H1 (cell line): ENCODE measurements at regions not wholly inside any gene's neighbourhood (a gene's known extent, or its start where the extent isn't known, plus 50 kb on each side); places are given as distances from the start of the nearest gene placed in this dataset.

ENCODE experiments used
- CTCF ChIA-PET: fragments of 300-600 bp; sonication (Branson Sonifier 250); formaldehyde crosslinking; loops from one replicate; lab custom pipeline; 2021; ENCODE audit not compliant: partially characterized antibody; lab: Charles Lee
- POLR2A ChIA-PET: fragments of 300-600 bp; sonication (Branson Sonifier 250); formaldehyde crosslinking; loops from one replicate; lab custom pipeline; 2021; ENCODE audit warnings: inconsistent platforms; ENCODE audit not compliant: partially characterized antibody; lab: Charles Lee
- DNase-seq, 2 experiments: peaks; one replicate each; pipeline versions ENCODE4 v3.0.0 to v3.0.0-alpha.2; 2010 to 2022; ENCODE audit warnings: low spot score in 2 of 2, low read depth in 1 of 2, mixed read lengths in 1 of 2
- FAIRE-seq: peaks from 2 replicates; lab custom pipeline; 2011; peaks lifted over from hg19 to GRCh38; lab: Jason Lieb, UNC
- H2AFZ ChIP-seq: 2 replicates; pipeline ENCODE4 v1.8.1; 2012; ENCODE audit warnings: low read length, inconsistent platforms
- H2AK5ac ChIP-seq: 2 replicates; pipeline ENCODE4 v1.6.1; 2013; ENCODE audit warnings: low read depth, low read length
- H2BK120ac ChIP-seq: replicated peaks from 2 replicates; pipeline ENCODE3; 2013; ENCODE audit warnings: low read depth, low read length, inconsistent platforms
- H2BK12ac ChIP-seq: 2 replicates; pipeline ENCODE4 v1.6.1; 2013; ENCODE audit warnings: low read depth, low read length
- H2BK15ac ChIP-seq: 2 replicates; pipeline ENCODE4 v1.6.1; 2013; ENCODE audit warnings: low read length
- H2BK20ac ChIP-seq: 2 replicates; pipeline ENCODE4 v1.6.1; 2013; ENCODE audit warnings: low read length
- H2BK5ac ChIP-seq: 2 replicates; pipeline ENCODE4 v1.6.1; 2013; ENCODE audit warnings: low read depth, low read length
- H3K14ac ChIP-seq: 2 replicates; pipeline ENCODE4 v1.6.1; 2013; ENCODE audit warnings: inconsistent platforms; ENCODE audit not compliant: insufficient read length
- H3K18ac ChIP-seq: 2 replicates; pipeline ENCODE4 v1.6.1; 2013; ENCODE audit warnings: low read length; ENCODE audit errors: extremely low read depth
- H3K23ac ChIP-seq: 2 replicates; pipeline ENCODE4 v1.6.1; 2013; ENCODE audit warnings: inconsistent platforms; ENCODE audit not compliant: insufficient read length
- H3K23me2 ChIP-seq: 2 replicates; pipeline ENCODE4 v1.6.1; 2013; ENCODE audit warnings: low read depth, low read length
- H3K27ac ChIP-seq: 2 replicates; pipeline ENCODE4 v1.6.1; 2011; ENCODE audit warnings: low read depth, low read length, inconsistent platforms
- H3K27me3 ChIP-seq, 4 experiments: replicated peaks in 1 of 4; 1 replicate in 1 of 4; 2 replicates in 3 of 4; pipeline versions ENCODE4 v1.6.1 to v1.8.1; 2011 to 2013; ENCODE audit warnings: low read length in 3 of 4, mild to moderate bottlenecking in 3 of 4, inconsistent platforms in 2 of 4, mixed read lengths in 2 of 4, moderate library complexity in 1 of 4; ENCODE audit not compliant: control insufficient read depth in 3 of 4, insufficient read depth in 3 of 4; ENCODE audit errors: extremely low read depth in 1 of 4
- H3K36me3 ChIP-seq, 4 experiments: 2 replicates each; pipeline versions ENCODE4 v1.6.1 to v1.8.1; 2011 to 2013; ENCODE audit warnings: mild to moderate bottlenecking in 4 of 4, low read length in 3 of 4, moderate library complexity in 2 of 4, control low read depth in 1 of 4, inconsistent platforms in 1 of 4; ENCODE audit not compliant: insufficient read depth in 4 of 4, control insufficient read depth in 2 of 4
- H3K4ac ChIP-seq: replicated peaks from 2 replicates; pipeline ENCODE3; 2013; ENCODE audit warnings: low read length, low read depth, mixed read lengths, inconsistent platforms; ENCODE audit not compliant: insufficient read length
- H3K4me1 ChIP-seq, 4 experiments: replicated peaks in 1 of 4; 1 replicate in 1 of 4; 2 replicates in 3 of 4; pipeline versions ENCODE4 v1.6.1 to v1.8.1; 2011 to 2013; ENCODE audit warnings: low read length in 3 of 4, inconsistent platforms in 2 of 4, mixed read lengths in 1 of 4; ENCODE audit not compliant: insufficient read depth in 4 of 4, control insufficient read depth in 3 of 4
- H3K4me2 ChIP-seq, 2 experiments: 2 replicates each; pipeline versions ENCODE4 v1.6.1 to v1.8.1; 2011 to 2013; ENCODE audit warnings: low read depth in 2 of 2, low read length in 2 of 2, control low read depth in 1 of 2, inconsistent platforms in 1 of 2, mild to moderate bottlenecking in 1 of 2; ENCODE audit not compliant: insufficient read depth in 1 of 2
- H3K4me3 ChIP-seq, 4 experiments: fragments of 200-600, 300-600 bp in 1 of 4; sonication (generic), shearing (Covaris generic), sonication (Bioruptor Twin) in 1 of 4; 2 replicates each; pipeline versions ENCODE4 v1.5.1 to v1.8.1; 2011 to 2016; ENCODE audit warnings: low read length in 4 of 4, low read depth in 3 of 4, control low read depth in 2 of 4, inconsistent platforms in 2 of 4, mild to moderate bottlenecking in 2 of 4, mixed read lengths in 1 of 4, moderate library complexity in 1 of 4; ENCODE audit not compliant: insufficient read depth in 2 of 4; ENCODE audit errors: extremely low read depth in 1 of 4
- H3K56ac ChIP-seq: replicated peaks from 2 replicates; pipeline ENCODE3; 2013; ENCODE audit warnings: low read depth, mild to moderate bottlenecking, mixed read lengths, low read length, inconsistent platforms; ENCODE audit not compliant: insufficient read length
- H3K79me1 ChIP-seq: 2 replicates; pipeline ENCODE4 v1.6.1; 2013; ENCODE audit warnings: low read depth, low read length, control low read depth
- H3K79me2 ChIP-seq, 2 experiments: 2 replicates each; pipeline versions ENCODE4 v1.6.1 to v1.8.1; 2012 to 2013; ENCODE audit warnings: low read length in 2 of 2, mild to moderate bottlenecking in 2 of 2, inconsistent platforms in 1 of 2; ENCODE audit not compliant: insufficient read depth in 2 of 2, control insufficient read depth in 1 of 2
- H3K9ac ChIP-seq, 4 experiments: replicated peaks in 1 of 4; 1 replicate in 1 of 4; 2 replicates in 3 of 4; pipeline versions ENCODE4 v1.6.1 to v1.8.1; 2011 to 2013; ENCODE audit warnings: low read depth in 3 of 4, low read length in 3 of 4, control low read depth in 2 of 4, mild to moderate bottlenecking in 2 of 4, moderate library complexity in 2 of 4, inconsistent platforms in 1 of 4; ENCODE audit errors: extremely low read depth in 1 of 4
- H3K9me3 ChIP-seq, 2 experiments: 2 replicates each; pipeline versions ENCODE4 v1.6.1 to v1.8.1; 2012 to 2013; ENCODE audit warnings: mild to moderate bottlenecking in 2 of 2, moderate library complexity in 2 of 2, control low read depth in 1 of 2, inconsistent platforms in 1 of 2, low read depth in 1 of 2, low read length in 1 of 2, mixed read lengths in 1 of 2; ENCODE audit not compliant: insufficient read depth in 2 of 2
- H4K20me1 ChIP-seq, 2 experiments: replicated peaks in 1 of 2; 2 replicates each; pipeline versions ENCODE3 to v1.8.1; 2011 to 2013; ENCODE audit warnings: inconsistent platforms in 2 of 2, low read length in 2 of 2, mild to moderate bottlenecking in 1 of 2; ENCODE audit not compliant: insufficient read depth in 2 of 2, control insufficient read depth in 1 of 2
- H4K5ac ChIP-seq: 2 replicates; pipeline ENCODE4 v1.6.1; 2013; ENCODE audit warnings: low read length, low read depth, mixed read lengths, inconsistent platforms; ENCODE audit not compliant: insufficient read length
- H4K8ac ChIP-seq: 2 replicates; pipeline ENCODE4 v1.8.0; 2013; ENCODE audit warnings: mild to moderate bottlenecking, moderate library complexity, low read length, inconsistent platforms; ENCODE audit not compliant: insufficient read depth; ENCODE audit errors: extremely low read depth
- H4K91ac ChIP-seq: replicated peaks from 2 replicates; pipeline ENCODE3; 2013; ENCODE audit warnings: low read length, mixed read lengths, inconsistent platforms; ENCODE audit not compliant: insufficient read length
- CEBPB ChIP-seq: IDR thresholded peaks from 2 replicates; pipeline ENCODE4 v1.6.1; 2012; ENCODE audit warnings: low read depth, low read length
- E2F6 ChIP-seq: IDR thresholded peaks from 2 replicates; pipeline ENCODE4 v1.6.1; 2012; ENCODE audit warnings: inconsistent platforms
- RAD21 ChIP-seq, 2 experiments: IDR thresholded peaks in 1 of 2; conservative IDR thresholded peaks in 1 of 2; 2 replicates each; pipeline ENCODE4 v1.6.1; 2011; ENCODE audit warnings: low read depth in 2 of 2, low read length in 2 of 2, improper control_type of control experiment in 1 of 2, inconsistent platforms in 1 of 2, mild to moderate bottlenecking in 1 of 2, moderate library complexity in 1 of 2
- TEAD4 ChIP-seq: IDR thresholded peaks from 2 replicates; pipeline ENCODE4 v1.6.1; 2012; ENCODE audit warnings: low read depth, low read length, inconsistent platforms, mixed read lengths
- YY1 ChIP-seq: IDR thresholded peaks from 2 replicates; pipeline ENCODE4 v1.6.1; 2011; ENCODE audit warnings: low read depth, mild to moderate bottlenecking, low read length
- WGBS, 2 experiments: shearing (Covaris generic) in 1 of 2; methylation state at CpG; one replicate each; pipeline versions ENCODE4 v1.1.6 to v1.1.7; 2013 to 2015; ENCODE audit warnings: low lambda C conversion rate in 2 of 2, mixed read lengths in 2 of 2, inconsistent platforms in 1 of 2, low coverage in 1 of 2, missing lambda C conversion rate in 1 of 2; ENCODE audit not compliant: insufficient replicate concordance in 2 of 2, insufficient coverage in 1 of 2, insufficient read length in 1 of 2; ENCODE audit errors: extremely low coverage in 1 of 2, missing lambda C conversion rate in 1 of 2; 5-methylcytosine and 5-hydroxymethylcytosine counted together

- Histone ChIP-seq H3K4me2 (no peak overlapping the region), H2AK5ac (no peak overlapping the region), H3K14ac (no peak overlapping the region), H3K9me3 (no peaks in the 10 kb centered on the region), H2BK12ac (no peak overlapping the region), H3K18ac (no peak overlapping the region), H3K4me3 (no peak overlapping the region), H3K23me2 (no peaks in the 10 kb centered on the region), H3K4me1 (no peaks in the 10 kb centered on the region), H4K20me1 (no peaks in the 10 kb centered on the region), H3K23ac (no peak overlapping the region), H3K27me3 (no peaks in the 10 kb centered on the region), H3K9ac (no peak overlapping the region), H3K4ac (no peak overlapping the region), H2BK120ac (no peak overlapping the region), H3K79me2 (no peaks in the 10 kb centered on the region), H2BK20ac (no peak overlapping the region), H4K8ac (no peak overlapping the region), H2AFZ (no peak overlapping the region), H2BK5ac (no peak overlapping the region), H3K36me3 (no peaks in the 10 kb centered on the region), H3K79me1 (no peaks in the 10 kb centered on the region), H3K27ac (no peak overlapping the region), H2BK15ac (no peak overlapping the region), H4K91ac (no peak overlapping the region), H4K5ac (no peak overlapping the region), H3K56ac (no peak overlapping the region)
- FAIRE-seq (no peak), DNase-seq (no peak)
- POLR2A ChIA-PET: no interaction called here
- WGBS, 2 experiments: 87% methylated on average over 2 of the region's 2 CpGs; no CpG with 5 or more reads in 1 of the 2 experiments
- CTCF ChIA-PET: no interaction called here
- TF ChIP-seq RAD21 (IDR thresholded peaks at IDR 0.05 in 1 of 2, conservative IDR thresholded peaks at IDR 0.05 in 1 of 2; ENCODE audit: low read depth in 2 of 2, low read length in 2 of 2) (no peak), E2F6 (no peak), TEAD4 (no peak), YY1 (no peak), CEBPB (no peak)
Observed at GRCh38 chr1:221454096-221454495, 287.8 kb downstream of the DUSP10 start.
